Activated gamma-delta T cell treated with anti-CD3 and anti-CD28 coated beads, Interleukin-2, amount 50 U/mL, for 16 hours (primary cell): ENCODE measurements at regions not wholly inside any gene's neighbourhood (a gene's known extent, or its start where the extent isn't known, plus 50 kb on each side); places are given as distances from the start of the nearest gene placed in this dataset.

Experiments
- DNase-seq: peaks from one replicate; pipeline ENCODE4 v3.0.0-alpha.2; 2020; ENCODE audit warnings: low read depth

- DNase-seq = no peak
These were observed 72.3 kb upstream of the RAB12 start for GRCh38 chr18:8536922-8537321.

GRCh38 chr18:8537400-8537799 is 71.8 kb upstream of the RAB12 start:
- no peak for DNase-seq

- DNase-seq = no peak
These were observed 70.3 kb upstream of the RAB12 start for GRCh38 chr18:8538935-8539334.

GRCh38 chr18:8546677-8547076 is 62.6 kb upstream of the RAB12 start:
- DNase-seq = no peak

- no peak for DNase-seq
These were observed 61.1 kb upstream of the RAB12 start for GRCh38 chr18:8548186-8548585.

- no peak for DNase-seq
These were observed 59.9 kb upstream of the RAB12 start for GRCh38 chr18:8549254-8549757.

GRCh38 chr18:8552151-8552550 is 57.1 kb upstream of the RAB12 start:
- no peak for DNase-seq

- DNase-seq = no peak
These were observed 54.9 kb upstream of the RAB12 start for GRCh38 chr18:8554354-8554753.

GRCh38 chr18:8556424-8556823 is 52.8 kb upstream of the RAB12 start:
- DNase-seq = no peak
